Gastroesophageal sphincter (tissue), 3 donors: ENCODE measurements at regions not wholly inside any gene's neighbourhood (a gene's known extent, or its start where the extent isn't known, plus 50 kb on each side); places are given as distances from the start of the nearest gene placed in this dataset.

Experiments
- CTCF ChIP-seq, 4 experiments: fragments of 200-600 bp in 2 of 4; fragments of 450-650 bp in 2 of 4; sonication (generic) in 1 of 4; IDR thresholded peaks; one replicate each; pipeline ENCODE4 v1.5.1; 2017 to 2019; ENCODE audit warnings: antibody characterized with exemption in 4 of 4, mild to moderate bottlenecking in 2 of 4, moderate library complexity in 2 of 4
- POLR2AphosphoS5 ChIP-seq: sonication (generic); formaldehyde crosslinking; IDR thresholded peaks from one replicate; pipeline ENCODE4 v1.6.1; 2017; ENCODE audit warnings: antibody characterized with exemption

GRCh38 chr7:51569581-51569980 is 253.0 kb upstream of the COBL start:
- TF ChIP-seq CTCF (IDR thresholded peaks at IDR 0.05) (no peak), POLR2AphosphoS5 (no peak)
